AG09309 (cell line): ENCODE measurements at regions not wholly inside any gene's neighbourhood (a gene's known extent, or its start where the extent isn't known, plus 50 kb on each side); places are given as distances from the start of the nearest gene placed in this dataset.

ENCODE experiments used
- DNase-seq: peaks from one replicate; pipeline ENCODE4 v3.0.0-alpha.2; 2010; ENCODE audit warnings: low read depth
- H3K4me3 ChIP-seq: 2 replicates; pipeline ENCODE4 v1.5.1; 2011; ENCODE audit warnings: mild to moderate bottlenecking, low read depth, low read length, moderate library complexity; ENCODE audit not compliant: control insufficient read depth
- TF ChIP-seq, protein P1 (sequence below): IDR thresholded peaks from 2 replicates; pipeline ENCODE4 v1.5.1; 2011; ENCODE audit warnings: mild to moderate bottlenecking, low read depth, low read length, inconsistent platforms; ENCODE audit not compliant: insufficient read depth, control insufficient read depth; ENCODE audit errors: missing control alignments

DNA sequence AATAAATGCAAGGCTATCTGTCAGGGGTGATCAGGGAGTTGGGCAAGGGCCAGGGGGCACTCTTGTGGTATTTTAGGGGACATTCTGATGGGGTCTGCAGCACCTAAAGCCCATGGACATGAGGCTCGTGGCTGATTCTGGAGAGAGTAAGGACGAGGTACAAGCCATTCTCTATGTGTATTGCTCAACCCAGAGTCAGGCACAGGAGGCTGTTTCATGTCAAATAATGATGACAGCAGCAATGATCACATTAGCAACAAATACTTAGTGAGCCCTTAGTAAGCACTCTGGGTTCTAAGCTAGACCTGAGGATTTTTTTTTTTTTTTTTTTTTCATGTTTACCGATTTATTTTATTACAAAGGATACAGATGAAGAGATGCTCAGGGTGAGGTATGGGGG is 83.5 kb upstream of the THY1 start:
- H3K4me3 ChIP-seq, result no peak overlapping the region
- TF ChIP-seq, protein P1, sequence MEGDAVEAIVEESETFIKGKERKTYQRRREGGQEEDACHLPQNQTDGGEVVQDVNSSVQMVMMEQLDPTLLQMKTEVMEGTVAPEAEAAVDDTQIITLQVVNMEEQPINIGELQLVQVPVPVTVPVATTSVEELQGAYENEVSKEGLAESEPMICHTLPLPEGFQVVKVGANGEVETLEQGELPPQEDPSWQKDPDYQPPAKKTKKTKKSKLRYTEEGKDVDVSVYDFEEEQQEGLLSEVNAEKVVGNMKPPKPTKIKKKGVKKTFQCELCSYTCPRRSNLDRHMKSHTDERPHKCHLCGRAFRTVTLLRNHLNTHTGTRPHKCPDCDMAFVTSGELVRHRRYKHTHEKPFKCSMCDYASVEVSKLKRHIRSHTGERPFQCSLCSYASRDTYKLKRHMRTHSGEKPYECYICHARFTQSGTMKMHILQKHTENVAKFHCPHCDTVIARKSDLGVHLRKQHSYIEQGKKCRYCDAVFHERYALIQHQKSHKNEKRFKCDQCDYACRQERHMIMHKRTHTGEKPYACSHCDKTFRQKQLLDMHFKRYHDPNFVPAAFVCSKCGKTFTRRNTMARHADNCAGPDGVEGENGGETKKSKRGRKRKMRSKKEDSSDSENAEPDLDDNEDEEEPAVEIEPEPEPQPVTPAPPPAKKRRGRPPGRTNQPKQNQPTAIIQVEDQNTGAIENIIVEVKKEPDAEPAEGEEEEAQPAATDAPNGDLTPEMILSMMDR, result no peak
- no peak for DNase-seq

DNA sequence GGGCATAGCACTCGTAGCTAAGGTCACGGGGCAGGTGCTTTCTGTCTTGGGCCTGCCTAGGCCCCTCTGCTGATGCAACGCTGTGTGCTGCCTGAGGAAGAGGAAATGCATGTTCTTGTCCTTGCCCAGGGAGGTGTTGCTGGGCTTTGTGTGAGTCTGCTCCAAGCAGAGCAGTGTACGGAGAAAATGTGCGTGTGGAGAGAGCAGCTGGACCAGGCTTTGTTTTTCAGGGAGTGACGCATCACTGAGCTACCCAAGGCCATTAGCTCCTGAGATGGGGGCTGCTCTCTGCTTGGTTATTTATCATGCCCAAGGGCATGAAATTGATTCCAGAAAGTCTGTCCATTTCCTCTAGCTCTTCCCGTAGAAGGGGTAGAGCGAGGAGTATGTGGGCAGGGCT is 82.9 kb upstream of the THY1 start:
- no peak overlapping the region for H3K4me3 ChIP-seq
- TF ChIP-seq, protein P1, result no peak
- DNase-seq, result no peak

DNA sequence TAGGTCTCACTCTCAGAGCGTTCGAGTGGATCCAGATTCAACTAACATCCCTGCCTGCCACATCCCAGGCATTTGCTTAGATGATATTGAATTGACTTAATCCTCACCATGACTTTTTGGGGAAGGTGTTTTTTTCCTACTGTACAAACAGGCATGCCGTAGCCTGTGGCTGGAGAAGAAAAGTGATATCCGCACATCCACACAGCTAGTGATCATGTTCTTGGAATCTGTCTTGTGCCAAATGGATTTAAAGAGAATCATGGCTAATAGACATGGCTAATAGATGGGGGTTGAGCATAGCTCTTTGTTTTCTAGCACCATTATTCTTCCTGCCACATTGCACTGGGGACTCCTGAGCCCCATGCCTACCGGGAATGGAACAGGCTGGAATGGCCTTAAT is 82.1 kb upstream of the THY1 start:
- DNase-seq, result no peak
- H3K4me3 ChIP-seq, result no peak overlapping the region
- TF ChIP-seq, protein P1, result no peak

DNA sequence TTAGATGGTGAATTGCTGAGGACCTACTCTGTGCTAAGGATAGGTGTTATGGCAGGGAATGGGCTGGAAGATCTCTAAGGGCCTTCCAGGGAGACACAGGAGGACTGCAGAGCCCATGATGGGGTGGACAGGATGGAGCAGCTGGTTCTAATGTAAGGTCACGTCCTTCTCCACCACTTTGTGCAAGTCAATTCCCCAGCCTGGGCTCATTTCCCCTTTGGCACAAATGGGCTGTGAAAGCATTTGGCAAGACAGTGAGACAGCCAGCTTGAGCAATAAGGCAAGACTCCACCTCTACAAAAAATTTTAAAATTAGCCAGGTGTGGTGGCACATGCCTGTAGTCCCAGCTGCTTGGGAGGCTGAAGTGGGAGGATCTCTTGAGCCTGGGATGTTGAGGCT is 81.4 kb upstream of the THY1 start:
- TF ChIP-seq, protein P1, result no peak
- no peak for DNase-seq

DNA sequence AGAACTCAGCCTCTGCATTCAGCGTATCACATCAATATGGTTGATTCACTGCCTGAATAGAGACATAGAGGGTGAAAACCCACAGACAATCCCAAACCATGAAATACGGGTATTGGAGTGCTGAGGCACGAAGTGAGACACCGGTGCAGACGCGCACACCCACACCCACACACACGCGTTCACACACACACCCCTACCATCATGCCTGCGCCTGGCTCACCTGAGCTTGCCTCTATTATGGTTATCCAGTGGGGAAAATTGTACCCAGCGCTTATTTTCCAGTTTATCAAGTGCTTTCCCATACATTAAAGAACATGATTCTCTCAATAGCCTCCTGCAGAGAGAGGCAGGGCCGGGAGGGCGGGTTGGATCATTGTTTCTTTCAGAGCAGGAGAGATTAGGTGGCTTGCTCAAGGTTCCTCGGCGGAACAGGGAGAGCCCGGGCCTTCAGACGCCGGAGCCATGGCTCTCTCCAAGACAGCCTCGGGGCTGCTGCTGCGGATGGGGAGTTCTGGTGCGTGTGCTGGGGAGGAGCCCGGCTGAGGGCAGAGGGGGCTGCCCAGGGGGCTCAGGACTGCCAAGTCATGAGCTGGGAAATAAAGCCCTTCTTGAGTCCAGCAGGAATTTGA is 78.9 kb upstream of the THY1 start:
- TF ChIP-seq, protein P1, result no peak
- no peak for DNase-seq
- no peak overlapping the region for H3K4me3 ChIP-seq

More for the DNA sequence above, 81.4 kb upstream of the THY1 start:
- H3K4me3 ChIP-seq, result no peak overlapping the region

DNA sequence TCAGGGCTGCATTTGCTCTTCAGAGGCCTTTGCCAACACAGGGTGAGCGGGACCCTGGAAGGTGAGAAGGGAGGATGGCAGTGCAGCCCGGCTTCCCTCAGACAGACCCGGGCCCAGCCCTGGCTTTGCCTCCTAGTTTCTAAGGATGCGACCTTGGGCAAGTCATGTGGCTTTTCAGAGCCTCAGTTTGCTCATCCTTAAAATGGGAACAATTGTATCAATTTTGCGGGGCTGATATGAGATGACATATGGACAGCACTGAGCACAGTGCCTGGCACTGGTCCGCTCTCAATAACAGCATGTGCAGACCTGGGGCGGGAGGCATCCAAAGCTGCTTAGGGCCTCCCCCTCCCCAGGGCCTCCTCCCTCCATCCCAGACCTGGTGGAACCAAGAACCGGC is 74.7 kb upstream of the THY1 start:
- DNase-seq, result no peak
- H3K4me3 ChIP-seq, result no peak overlapping the region
- TF ChIP-seq, protein P1, result no peak

DNA sequence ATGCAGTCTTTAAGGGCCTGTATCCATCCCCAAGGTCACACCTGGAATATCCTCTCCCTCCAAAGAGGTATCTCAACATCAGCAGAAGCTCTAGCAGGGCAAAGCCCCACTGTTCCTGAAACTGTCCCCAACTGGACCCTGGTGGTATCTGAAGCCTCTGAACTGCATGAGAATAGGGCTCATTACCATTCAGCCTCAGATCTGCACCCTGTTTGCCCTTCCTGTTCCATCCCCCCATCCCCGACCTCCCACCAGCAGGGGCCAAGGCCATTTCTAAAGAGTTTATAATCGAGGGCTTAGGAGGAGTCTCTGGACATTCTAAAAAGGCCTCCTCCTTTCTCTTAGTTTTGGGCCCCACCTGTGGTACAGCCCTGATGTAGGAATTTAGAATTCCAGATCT is 74.0 kb upstream of the THY1 start:
- TF ChIP-seq, protein P1, result no peak
- H3K4me3 ChIP-seq, result no peak overlapping the region
- no peak for DNase-seq
